GM12878 (cell line): ENCODE measurements at regions not wholly inside any gene's neighbourhood (a gene's known extent, or its start where the extent isn't known, plus 50 kb on each side); places are given as distances from the start of the nearest gene placed in this dataset.

ENCODE experiments used
- ATAC-seq: fragments of 200-7000 bp; cut with Tn5 transposase; 3 replicates; pipeline ENCODE4 v1.9.1; 2020; ENCODE audit warnings: mild to moderate bottlenecking, moderate library complexity
- BruUV-seq: library from RNA; stranded (reverse); fragments of 400-500 nt; replicated peaks from 2 replicates; lab custom pipeline; 2021; lab: Mats Ljungman, UMichigan
- CTCF ChIA-PET: fragments of 300-600 bp; sonication (Branson Sonifier 250); formaldehyde crosslinking; extraction: SDS; loops from one replicate; lab custom pipeline; 2021; ENCODE audit warnings: inconsistent platforms; lab: Yijun Ruan, JAX
- POLR2A ChIA-PET: fragments of 350-600 bp; formaldehyde crosslinking; extraction: SDS; loops from one replicate; lab custom pipeline; 2021; ENCODE audit warnings: inconsistent platforms; lab: Charles Lee
- RAD21 ChIA-PET: fragments of 300-600 bp; sonication (Branson Sonifier 250); formaldehyde crosslinking; loops from one replicate; lab custom pipeline; 2023; ENCODE audit warnings: antibody characterized with exemption; ENCODE audit not compliant: unreplicated experiment; lab: Charles Lee
- SMC1A ChIA-PET: fragments of 300-600 bp; sonication (Branson Sonifier 250); formaldehyde crosslinking; loops from one replicate; lab custom pipeline; 2023; ENCODE audit not compliant: unreplicated experiment, uncharacterized antibody; lab: Charles Lee
- DNase-seq: peaks from one replicate; pipeline ENCODE4 v3.0.0-alpha.2; 2011; ENCODE audit warnings: low read depth, low spot score
- FAIRE-seq: peaks from 3 replicates; lab custom pipeline; 2011; peaks lifted over from hg19 to GRCh38; lab: Jason Lieb, UNC
- H2AFZ ChIP-seq: 2 replicates; pipeline ENCODE4 v1.6.0; 2011; ENCODE audit warnings: low read depth, low read length, control low read depth; ENCODE audit not compliant: control insufficient read depth
- H3K27ac ChIP-seq: 2 replicates; pipeline ENCODE4 v1.5.1; 2011; ENCODE audit warnings: control low read depth; ENCODE audit not compliant: control insufficient read depth, insufficient read depth
- H3K27me3 ChIP-seq, 2 experiments: replicated peaks in 1 of 2; 2 replicates each; pipeline versions ENCODE4 v1.6.0 to v1.6.1; 2011; ENCODE audit warnings: low read length in 1 of 2; ENCODE audit not compliant: control insufficient read depth in 2 of 2, insufficient read depth in 2 of 2
- H3K36me3 ChIP-seq, 2 experiments: 2 replicates each; pipeline ENCODE4 v1.5.1; 2011; ENCODE audit warnings: low read length in 1 of 2; ENCODE audit not compliant: control insufficient read depth in 2 of 2, insufficient read depth in 2 of 2
- H3K4me1 ChIP-seq: 2 replicates; pipeline ENCODE4 v1.6.1; 2011; ENCODE audit warnings: mild to moderate bottlenecking, low read length, moderate library complexity, mixed read lengths; ENCODE audit not compliant: control insufficient read depth, insufficient read depth
- H3K4me2 ChIP-seq: 2 replicates; pipeline ENCODE4 v1.6.0; 2011; ENCODE audit warnings: control low read depth; ENCODE audit not compliant: control insufficient read depth, insufficient read depth
- H3K4me3 ChIP-seq: fragments of 200-600 bp; sonication (generic); 2 replicates; pipeline ENCODE4 v1.5.1; 2016
- H3K79me2 ChIP-seq: 2 replicates; pipeline ENCODE4 v1.6.0; 2011; ENCODE audit warnings: low read length; ENCODE audit not compliant: control insufficient read depth, insufficient read depth
- H3K9ac ChIP-seq: 2 replicates; pipeline ENCODE4 v1.8.0; 2011; ENCODE audit warnings: low read length, control low read depth, mixed read lengths; ENCODE audit not compliant: control insufficient read depth, insufficient read depth
- H3K9me3 ChIP-seq: replicated peaks from 3 replicates; pipeline ENCODE4 v1.5.1; 2011; ENCODE audit warnings: mild to moderate bottlenecking, low read length; ENCODE audit not compliant: control insufficient read depth, insufficient read depth
- H4K20me1 ChIP-seq: 2 replicates; pipeline ENCODE4 v1.6.0; 2011; ENCODE audit not compliant: control insufficient read depth, insufficient read depth
- CBFB ChIP-seq: IDR thresholded peaks from 2 replicates; pipeline ENCODE4 v1.6.1; 2016; ENCODE audit warnings: antibody characterized with exemption, low read depth
- CREB1 ChIP-seq: IDR thresholded peaks from 2 replicates; pipeline ENCODE4 v1.6.1; 2012; ENCODE audit warnings: low read depth, mild to moderate bottlenecking, inconsistent platforms
- CUX1 ChIP-seq: IDR thresholded peaks from 2 replicates; pipeline ENCODE4 v1.6.1; 2012; ENCODE audit warnings: improper control_type of control experiment, low read depth, low read length; ENCODE audit not compliant: insufficient replicate concordance
- E2F8 ChIP-seq: fragments of 450-650 bp; IDR thresholded peaks from 2 replicates; pipeline ENCODE4 v1.6.1; 2018; ENCODE audit warnings: mild to moderate bottlenecking, low read depth, moderate library complexity; ENCODE audit not compliant: partially characterized antibody
- MXI1 ChIP-seq: fragments of 150-350 bp; IDR thresholded peaks from 2 replicates; pipeline ENCODE4 v1.6.1; 2011; ENCODE audit warnings: low read depth, mild to moderate bottlenecking, inconsistent platforms, low read length, improper control_type of control experiment
- NBN ChIP-seq: fragments of 450-650 bp; IDR thresholded peaks from 2 replicates; pipeline ENCODE4 v1.6.1; 2016
- RAD51 ChIP-seq: fragments of 450-650 bp; IDR thresholded peaks from 2 replicates; pipeline ENCODE4 v1.6.1; 2016; ENCODE audit warnings: moderate library complexity, mild to moderate bottlenecking, inconsistent platforms
- RBBP5 ChIP-seq: fragments of 200-600 bp; sonication (generic); conservative IDR thresholded peaks from 2 replicates; pipeline ENCODE4 v1.6.1; 2016
- SMC3 ChIP-seq: IDR thresholded peaks from 2 replicates; pipeline ENCODE4 v1.6.1; 2011; ENCODE audit warnings: low read length, improper control_type of control experiment, borderline replicate concordance
- USF2 ChIP-seq: IDR thresholded peaks from 2 replicates; pipeline ENCODE4 v1.6.1; 2011; ENCODE audit warnings: low read depth, low read length, improper control_type of control experiment, borderline replicate concordance
- ZBED1 ChIP-seq: IDR thresholded peaks from 2 replicates; pipeline ENCODE4 v1.6.1; 2016; ENCODE audit warnings: borderline replicate concordance
- ZNF217 ChIP-seq: fragments of 450-650 bp; IDR thresholded peaks from 2 replicates; pipeline ENCODE4 v1.6.1; 2017; ENCODE audit warnings: antibody characterized with exemption, mild to moderate bottlenecking
- ZZZ3 ChIP-seq: IDR thresholded peaks from 2 replicates; pipeline ENCODE4 v1.6.1; 2011; ENCODE audit warnings: low read depth; ENCODE audit not compliant: control insufficient read depth, insufficient read length
- WGBS: methylation state at CpG from one replicate; pipeline ENCODE4 v1.1.6; 2016; ENCODE audit warnings: low lambda C conversion rate; ENCODE audit not compliant: insufficient replicate concordance, insufficient coverage; ENCODE audit errors: missing lambda C conversion rate; 5-methylcytosine and 5-hydroxymethylcytosine counted together
- in situ Hi-C: fragments of 300-500 bp; cut with MboI; formaldehyde crosslinking; loops from 9 replicates; pipeline ENCODE4 v1.14.3; 2018; ENCODE audit warnings: mixed read lengths
- intact Hi-C: fragments of 100-400 bp; cut with micrococcal nuclease; formaldehyde crosslinking; loops from one replicate; pipeline ENCODE4 v1.14.2; 2022; ENCODE audit not compliant: unreplicated experiment

- Histone ChIP-seq H3K36me3 (no peaks in the 10 kb centered on the region), H3K79me2 (no peaks in the 10 kb centered on the region), H3K9ac (no peak overlapping the region), H3K4me1 (no peaks in the 10 kb centered on the region), H3K9me3 (no peaks in the 10 kb centered on the region), H4K20me1 (no peaks in the 10 kb centered on the region), H3K27me3 (peaks cover 0 to 1% of the 10 kb centered on the region in 2 experiments; a peak in 3 of 4 replicates), H3K4me3 (no peak overlapping the region), H3K4me2 (no peak overlapping the region), H2AFZ (no peak overlapping the region), H3K27ac (no peak overlapping the region)
- CTCF ChIA-PET, result no interaction called here
- ATAC-seq (no peak), FAIRE-seq (no peak), DNase-seq (no peak)
- 52% methylated on average over 7 of the region's 7 CpGs for WGBS
- intact Hi-C loops, result no loop called here
- RAD21 ChIA-PET, result no interaction called here
- no TSS peak for BruUV-seq
- in situ Hi-C loops, result no loop called here
- POLR2A ChIA-PET, result no interaction called here
- TF ChIP-seq RBBP5, result no peak
- no peak for TF ChIP-seq ZZZ3
- TF ChIP-seq ZBED1, result no peak
- TF ChIP-seq E2F8, result no peak
- TF ChIP-seq ZNF217, result no peak
- no peak for TF ChIP-seq NBN
- TF ChIP-seq USF2, result no peak
- no peak for TF ChIP-seq CUX1
- TF ChIP-seq CREB1, result no peak
- TF ChIP-seq RAD51, result no peak
- TF ChIP-seq MXI1, result no peak
- TF ChIP-seq CBFB, result no peak
- no peak for TF ChIP-seq SMC3
- SMC1A ChIA-PET, result no interaction called here
These were observed 179.6 kb upstream of the RPH3A start for GRCh38 chr12:112611908-112612307.
